Left cardiac atrium (tissue), 4 donors: ENCODE measurements at regions not wholly inside any gene's neighbourhood (a gene's known extent, or its start where the extent isn't known, plus 50 kb on each side); places are given as distances from the start of the nearest gene placed in this dataset.

Experiments used
- ATAC-seq, 2 donors: fragments of 200-7000 bp; cut with Tn5 transposase; one replicate each; pipeline ENCODE4 v1.9.1; 2020; ENCODE audit warnings: mild to moderate bottlenecking in 2 of 2, moderate library complexity in 2 of 2
- DNase-seq: peaks from one replicate; pipeline ENCODE4 v3.0.0-alpha.2; 2020
- intact Hi-C, 2 donors: fragments of 100-400 bp; cut with DNase I; formaldehyde crosslinking; loops; one replicate each; pipeline versions ENCODE4 v1.14.1 to v1.15.1; 2022 to 2023
- donor health status: DM: no; HTN: yes; CAD: no.
- donor health status: DM: no; HTN: yes; CAD: no; lungs with severe emphysema.
- donor health status: DM: yes; HTN: yes; CAD: no.
- donor health status: Dilated cardiomyopathy.

DNA sequence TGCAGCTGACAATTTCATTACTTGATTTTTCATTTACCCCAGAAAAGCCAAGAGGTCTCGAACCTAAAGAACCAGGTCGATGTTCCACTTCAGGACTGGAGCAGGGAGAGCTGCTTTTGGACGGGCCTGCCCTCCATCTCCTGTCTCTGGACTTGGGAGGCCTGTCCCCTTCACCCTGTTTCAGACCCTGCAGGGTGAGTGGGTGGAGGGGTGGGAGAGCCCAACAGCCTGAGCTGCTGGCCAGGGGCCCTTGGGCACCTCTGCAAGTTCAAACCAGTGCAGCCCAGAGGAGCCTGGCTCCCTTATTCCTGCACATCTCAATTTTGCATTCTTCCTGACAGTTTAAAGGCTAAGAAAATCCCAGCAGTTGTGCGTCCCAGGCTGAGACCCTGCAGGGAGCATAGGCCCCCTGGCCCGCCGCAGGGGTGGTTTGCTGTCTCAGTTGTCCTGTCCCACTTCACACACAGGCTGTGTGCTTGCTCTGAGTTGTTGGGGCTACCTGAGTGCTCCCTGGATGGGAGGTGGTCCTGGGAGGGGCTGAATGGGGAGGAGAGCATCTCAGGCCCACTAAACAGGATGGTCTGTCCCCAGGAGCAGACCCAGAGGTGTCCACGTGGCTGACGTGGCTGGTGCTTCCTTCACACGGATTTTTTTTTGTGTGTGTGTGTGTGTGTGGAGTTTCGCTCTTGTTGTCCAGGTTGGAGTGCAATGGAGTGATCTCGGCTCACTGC is 443.7 kb downstream of the PTPRU start:
- intact Hi-C loops, result no loop called here
- ATAC-seq (no peak), DNase-seq (no peak)

DNA sequence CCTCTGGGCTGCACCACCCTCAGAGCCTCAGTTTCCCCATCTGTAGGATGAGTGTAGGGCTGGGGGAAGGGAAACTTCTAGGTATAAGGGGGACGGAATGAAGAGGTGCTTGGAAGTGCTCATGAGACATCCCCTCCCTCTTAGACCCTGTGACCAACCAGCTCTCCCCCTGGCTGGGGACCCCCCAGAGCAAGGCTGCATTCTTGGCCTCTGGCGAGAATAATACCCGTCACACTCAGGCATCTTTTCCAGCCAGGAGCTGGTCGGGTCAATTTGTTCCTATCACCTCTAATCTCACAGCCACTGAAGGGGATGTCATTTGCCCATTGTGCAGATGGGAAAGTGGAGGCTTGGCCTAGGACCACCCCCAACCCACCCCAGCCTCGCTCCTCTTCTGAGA is 443.0 kb downstream of the PTPRU start:
- intact Hi-C loops, result no loop called here

DNA sequence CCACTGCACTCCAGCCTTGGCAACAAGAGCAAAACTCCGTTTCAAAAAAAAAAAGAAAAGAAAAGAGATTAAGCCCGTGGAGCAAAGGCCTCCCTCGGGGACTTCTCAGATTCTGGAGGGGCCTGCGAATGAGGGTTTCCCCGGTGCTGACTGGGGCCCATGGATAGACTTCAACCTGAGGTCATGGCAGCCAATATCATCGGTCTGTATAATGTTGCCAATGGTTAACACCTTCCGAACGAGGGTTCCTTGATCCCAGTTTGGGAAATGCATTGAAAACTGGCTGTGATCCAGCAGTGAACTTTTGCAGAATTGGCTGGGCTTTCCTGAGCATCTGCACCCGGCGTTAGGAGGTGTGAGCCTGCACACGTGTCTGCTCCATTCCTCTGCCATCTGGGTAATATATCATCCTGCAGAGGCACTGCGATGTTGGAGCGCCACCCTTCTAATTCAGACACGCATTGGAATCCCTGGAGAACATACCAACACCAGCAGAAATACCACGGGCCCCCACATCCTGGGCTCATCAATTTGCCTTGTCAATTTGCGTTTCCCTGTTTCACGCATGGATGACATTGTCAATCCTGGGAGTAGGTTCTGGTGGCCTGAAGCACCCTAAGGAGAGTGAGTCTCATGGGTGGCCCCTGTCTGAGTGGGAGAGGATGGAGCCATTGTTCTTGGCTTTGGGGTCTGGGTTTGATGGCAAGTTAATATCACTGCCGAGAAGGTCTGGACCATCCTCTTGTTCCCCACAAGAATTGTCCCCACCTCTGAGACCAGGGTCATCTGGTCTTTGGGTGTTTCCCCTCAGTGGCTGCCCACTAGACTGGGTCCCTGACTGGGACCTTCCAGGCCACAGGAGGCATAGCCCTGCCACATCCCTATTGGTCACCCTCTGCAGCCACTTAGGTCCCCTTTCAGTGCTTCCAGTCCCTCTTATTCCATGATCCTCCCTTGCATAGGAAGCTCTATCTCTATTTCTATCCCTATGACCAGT is 441.0 kb downstream of the PTPRU start:
- ATAC-seq (no peak), DNase-seq (no peak)
- intact Hi-C loops, result no loop called here

More for the DNA sequence above, 443.0 kb downstream of the PTPRU start:
- ATAC-seq (no peak), DNase-seq (no peak)

DNA sequence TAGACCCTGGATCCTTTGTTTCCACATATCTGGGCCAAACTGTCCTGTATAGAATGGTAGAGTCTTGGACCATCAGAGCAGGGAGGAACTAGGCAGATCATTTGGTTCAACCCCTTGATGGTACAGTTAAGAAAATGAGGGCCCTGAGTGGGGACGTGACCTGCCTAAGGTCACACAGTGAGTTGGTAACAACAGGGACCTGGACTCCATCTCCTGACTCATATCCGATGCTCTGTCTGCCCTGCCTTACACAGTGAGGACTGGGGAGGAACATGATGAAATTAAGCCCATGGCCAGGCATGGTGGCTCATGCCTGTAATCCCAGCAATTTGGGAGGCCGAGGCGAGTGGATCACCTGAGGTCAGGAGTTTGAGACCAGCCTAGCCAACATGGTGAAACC is 440.2 kb downstream of the PTPRU start:
- intact Hi-C loops, result no loop called here

DNA sequence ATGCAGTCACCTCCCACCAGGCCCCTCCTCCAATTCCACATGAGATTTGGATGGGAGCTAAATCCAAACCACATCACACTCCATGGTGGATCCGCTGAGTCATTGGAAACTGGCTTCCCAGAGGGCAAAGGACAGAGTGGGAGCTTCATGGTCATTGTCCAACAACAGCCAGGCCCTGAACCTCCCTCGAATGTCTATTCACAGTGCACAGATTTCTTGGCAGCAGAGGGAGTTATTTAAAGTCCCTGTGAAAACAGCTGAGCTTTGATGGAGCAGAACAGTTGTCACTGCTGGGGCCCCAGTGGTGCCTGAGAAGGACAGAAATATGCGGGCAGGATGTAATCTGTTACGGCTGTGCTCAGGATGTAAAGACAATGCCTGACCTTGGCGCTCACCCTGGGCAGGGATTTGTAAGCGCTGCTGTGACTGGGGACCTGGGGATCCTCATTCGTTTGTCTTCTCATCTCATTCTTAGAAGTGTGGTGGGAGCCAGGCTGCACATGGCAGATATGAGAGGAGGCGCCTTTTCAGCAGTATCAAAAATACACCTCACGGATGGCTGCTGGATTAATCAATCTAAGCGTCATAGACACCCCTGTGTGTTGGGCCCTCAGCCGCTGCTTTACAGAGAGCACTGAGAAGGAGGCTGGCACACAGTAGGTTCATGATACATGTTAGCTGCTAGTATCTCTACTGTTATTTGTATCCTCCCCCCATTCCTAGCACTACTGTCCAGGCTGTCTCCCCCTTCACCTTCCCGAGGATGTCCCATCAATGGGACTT is 439.4 kb downstream of the PTPRU start:
- intact Hi-C loops, result no loop called here
- DNase-seq (no peak), ATAC-seq (peak; percentile 57)

More for the DNA sequence above, 440.2 kb downstream of the PTPRU start:
- no peak for DNase-seq
- ATAC-seq, result no peak

DNA sequence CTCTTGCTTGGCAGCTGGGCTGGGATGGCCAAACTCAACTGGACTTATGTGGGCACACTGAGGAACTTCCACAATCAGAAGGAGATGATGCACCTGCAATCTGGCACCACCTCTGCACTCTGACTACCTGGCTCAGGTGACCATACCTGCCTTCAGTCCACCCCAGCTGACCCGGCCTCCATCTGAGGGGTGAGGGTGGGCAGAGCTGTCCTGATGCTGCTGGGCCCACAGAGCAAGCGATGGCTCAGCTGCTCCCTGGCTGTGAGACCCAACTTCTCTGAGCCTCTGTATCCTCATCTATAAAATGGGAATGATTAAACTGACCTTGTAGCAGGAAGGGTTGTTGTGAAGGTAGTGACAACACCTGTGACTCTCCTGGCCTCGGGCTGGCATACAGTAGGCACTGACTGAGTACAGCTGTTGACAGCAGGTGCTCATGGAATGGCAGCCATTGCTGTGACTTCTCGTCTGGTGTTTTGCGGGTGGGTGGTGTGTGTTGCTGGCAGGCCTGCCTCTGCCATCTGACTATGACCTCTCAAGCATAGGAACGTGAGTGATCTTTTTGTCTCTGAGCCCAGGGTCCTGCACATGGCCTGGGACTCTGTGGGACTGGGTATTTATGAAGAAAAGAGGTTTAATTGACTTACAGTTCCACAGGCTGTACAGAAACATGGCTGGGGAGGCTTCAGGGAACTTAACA is 438.5 kb downstream of the PTPRU start:
- ATAC-seq, result no peak
- intact Hi-C loops, result no loop called here
- DNase-seq, result no peak

DNA sequence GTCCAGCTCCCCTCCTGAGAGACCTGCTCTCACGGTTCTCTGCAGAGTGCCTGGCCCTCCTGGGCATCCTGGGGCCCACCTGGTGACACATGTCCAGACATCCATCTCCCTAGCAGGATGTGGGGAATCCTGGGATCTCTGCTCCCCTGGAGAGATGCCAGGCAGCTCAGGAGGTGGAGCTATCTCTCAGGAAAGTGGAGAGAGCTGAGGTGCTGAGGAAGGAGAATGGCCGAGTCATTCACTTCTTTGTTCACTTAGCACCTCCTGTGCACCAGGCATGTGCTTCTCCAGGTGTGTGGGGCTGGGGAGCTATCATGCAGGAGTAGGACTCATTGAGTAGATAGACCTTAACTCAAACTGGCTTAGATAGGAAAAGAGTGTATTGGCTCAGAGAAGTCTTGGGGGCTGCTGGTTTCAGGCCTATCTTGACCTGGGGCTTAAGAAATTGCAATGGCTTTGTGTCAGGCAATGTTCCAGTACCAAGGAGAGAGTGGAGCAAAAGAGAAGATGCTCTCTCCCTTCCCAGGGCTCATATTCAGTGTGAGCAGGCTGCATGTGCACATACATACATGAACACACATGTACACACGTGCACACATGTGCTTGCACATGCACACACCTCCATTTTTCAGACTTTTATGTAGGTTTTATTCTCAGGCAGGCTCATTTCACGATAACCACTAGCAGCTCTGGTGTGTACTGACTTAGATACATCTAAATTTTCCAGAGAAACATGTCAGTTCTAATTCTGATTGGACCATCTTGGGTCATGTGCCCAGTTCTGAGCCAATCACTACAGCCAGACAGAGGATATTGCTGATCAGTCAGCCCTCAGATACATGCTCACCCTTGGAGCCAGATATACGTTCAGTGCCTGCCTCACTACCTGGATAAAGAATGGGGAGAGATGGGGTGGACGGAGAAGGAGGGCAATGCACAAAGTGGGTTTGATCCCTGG is 437.6 kb downstream of the PTPRU start:
- DNase-seq (no peak), ATAC-seq (no peak)
- intact Hi-C loops, result no loop called here

DNA sequence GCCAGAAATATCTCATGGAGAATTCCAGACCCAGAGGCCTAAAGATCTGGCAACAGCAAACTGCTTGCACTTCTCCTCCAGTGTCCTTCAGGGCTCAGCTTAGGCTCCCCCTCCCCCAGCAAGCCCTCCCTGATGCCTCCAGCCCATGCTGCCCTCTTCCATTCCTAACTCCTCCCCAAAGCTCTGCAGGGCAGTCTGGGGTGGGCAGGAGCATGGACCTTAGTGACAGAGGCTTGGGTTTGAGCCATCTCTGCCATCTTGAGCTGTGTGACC is 436.8 kb downstream of the PTPRU start:
- DNase-seq (no peak), ATAC-seq (no peak)
- intact Hi-C loops, result no loop called here

DNA sequence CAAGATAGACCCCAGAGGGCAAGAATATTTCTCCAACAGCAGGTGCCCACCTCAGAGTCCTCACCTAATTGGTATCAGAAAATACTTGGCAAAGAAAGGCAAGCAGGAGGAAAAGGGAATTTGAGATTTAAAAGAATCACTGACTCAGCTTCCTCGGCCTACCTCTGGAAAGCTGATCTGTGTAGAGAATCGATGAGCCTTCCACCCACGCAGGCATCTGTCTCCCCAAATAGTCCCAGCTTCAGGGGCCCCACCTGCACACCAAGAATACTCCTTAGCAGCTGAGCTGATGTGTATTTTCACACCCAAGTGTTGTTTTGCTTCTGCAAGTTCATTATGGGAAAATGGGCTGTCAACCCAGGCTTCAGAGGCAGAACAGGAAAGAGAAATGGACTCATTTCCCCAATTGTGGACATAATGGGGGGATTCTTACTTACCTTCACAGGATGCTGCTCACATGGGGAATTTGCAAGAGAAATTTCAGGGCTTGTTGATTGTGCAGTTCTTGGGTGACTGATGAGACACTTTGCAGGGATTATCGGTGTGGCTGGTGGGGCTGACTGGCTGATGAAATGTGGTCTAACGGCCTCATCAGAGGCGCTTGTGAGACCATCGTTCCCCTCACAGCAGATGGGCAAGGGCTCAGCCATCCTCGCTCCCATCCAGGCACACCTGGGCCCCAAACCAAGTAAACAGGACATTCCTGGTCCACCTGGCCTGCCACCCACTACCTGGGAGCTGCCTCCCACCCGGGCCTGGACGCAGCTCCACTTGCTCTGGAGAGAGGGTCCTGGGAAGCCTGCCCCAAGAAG is 436.3 kb downstream of the PTPRU start:
- intact Hi-C loops, result no loop called here
- DNase-seq (no peak), ATAC-seq (no peak)

DNA sequence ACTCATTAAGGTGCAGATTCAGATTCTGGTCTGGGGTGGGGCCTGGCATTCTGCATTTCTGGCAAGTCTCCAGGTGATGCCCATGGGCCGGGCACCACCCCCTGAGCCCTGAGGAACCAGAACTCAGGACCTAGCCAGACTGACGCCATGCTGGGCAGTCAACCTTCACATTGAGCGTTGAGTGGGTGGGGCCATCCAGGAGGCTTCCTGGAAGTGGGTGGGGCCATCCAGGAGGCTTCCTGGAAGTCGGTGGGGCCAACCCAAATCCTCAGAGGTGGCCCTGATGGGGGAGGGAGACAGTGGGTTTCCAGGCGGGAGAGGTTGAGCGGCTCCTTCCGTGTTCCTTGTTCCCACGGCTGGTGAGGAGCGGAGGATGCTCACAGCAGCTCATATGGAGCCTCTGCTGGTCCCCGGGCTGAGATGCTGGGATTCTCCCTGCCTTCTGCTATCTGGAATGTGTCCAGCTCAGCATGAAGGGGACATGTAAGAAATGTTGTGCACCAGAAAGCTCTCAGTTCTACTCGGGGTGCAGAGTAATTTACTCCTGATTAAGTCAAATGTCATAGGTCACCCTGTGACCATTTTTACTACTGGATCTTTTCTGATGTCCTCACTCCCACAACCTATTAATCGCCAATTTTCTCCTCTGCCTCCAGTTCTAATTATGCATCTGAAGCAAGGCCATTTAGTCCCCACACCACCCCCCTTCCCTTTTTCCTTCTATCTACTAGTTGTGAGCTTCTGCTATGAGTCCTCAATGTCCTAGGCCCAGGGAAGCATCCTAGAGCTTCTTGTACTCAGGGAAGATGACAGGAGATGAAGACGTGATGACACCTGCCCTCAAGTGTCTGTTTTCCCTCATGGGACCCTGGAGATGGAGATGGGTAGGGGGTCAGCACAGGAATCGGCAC is 435.4 kb downstream of the PTPRU start:
- ATAC-seq (no peak), DNase-seq (no peak)
- intact Hi-C loops, result no loop called here

DNA sequence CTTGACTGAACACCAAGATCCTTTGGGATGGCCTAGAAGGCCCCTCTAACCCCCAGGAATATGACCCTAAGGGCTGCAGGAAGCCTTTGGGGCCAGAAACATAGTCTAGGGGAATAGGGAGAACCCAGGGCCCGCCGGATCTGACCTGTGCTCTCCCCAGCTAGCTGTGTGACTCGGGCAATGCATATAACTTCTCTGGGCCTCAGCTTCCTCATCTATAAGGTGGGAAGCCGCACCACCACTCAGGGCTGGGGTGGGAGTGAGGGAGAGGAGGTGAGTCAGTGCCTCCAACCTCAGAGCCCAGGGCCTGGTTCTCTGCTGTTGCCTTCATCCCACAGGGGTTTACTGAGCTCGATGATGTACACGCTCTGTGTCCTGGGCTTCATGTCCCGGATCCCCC is 434.4 kb downstream of the PTPRU start:
- intact Hi-C loops, result no loop called here
- DNase-seq, result no peak
- ATAC-seq, result no peak

DNA sequence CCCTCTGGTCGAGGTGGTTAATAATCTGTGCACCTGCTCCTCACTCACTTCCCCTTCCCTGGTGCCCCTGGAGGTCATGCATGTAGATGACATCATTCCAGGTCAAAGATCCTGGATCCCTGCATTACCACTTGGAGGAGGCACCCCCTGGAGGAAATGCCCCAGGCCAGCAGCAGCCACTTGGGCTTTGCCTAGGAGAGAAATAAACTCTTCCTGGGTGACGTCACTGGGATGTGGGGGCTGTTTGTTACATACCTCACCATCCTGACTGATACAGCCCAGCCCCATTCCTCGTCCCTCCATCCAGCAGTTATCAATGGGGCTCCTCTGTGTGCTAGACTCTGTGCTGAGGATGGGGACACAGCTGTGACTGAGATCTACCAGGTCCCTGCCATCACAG is 433.6 kb downstream of the PTPRU start:
- intact Hi-C loops, result no loop called here
- no peak for ATAC-seq
- DNase-seq, result no peak

DNA sequence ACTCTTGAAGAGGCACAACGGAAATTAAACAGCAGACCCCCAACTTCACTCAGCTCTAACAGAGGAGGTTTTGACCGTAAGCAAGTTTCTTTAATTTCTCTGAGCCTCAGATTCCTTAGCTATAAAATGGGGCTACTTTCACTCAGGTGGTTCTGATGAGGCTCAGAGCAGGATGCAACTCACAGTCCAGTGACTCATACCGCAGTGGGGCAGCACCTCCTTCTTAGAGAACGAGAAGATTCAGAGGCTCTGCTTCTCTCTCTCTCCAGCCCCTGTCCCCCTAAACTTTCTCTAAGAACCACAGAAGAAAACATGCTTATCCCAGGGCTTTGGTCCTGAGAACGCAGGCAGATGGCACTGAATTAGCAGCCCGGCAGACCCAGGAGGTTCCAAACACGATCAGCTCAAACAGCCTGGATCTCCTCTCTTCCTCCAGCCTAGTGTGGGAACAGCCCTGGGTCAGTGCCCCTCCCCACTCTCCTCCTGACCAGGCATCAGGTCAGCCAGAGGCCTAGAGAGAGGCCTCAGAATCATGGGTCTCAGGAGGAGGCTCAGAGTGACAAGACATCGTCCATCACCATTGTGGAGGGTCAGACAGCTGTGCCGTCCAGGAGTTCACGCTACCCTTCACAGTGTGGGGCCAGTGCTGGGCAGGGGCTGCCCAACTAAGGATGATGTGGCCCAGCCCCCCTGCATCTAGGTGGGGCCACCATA is 433.0 kb downstream of the PTPRU start:
- no peak for ATAC-seq
- intact Hi-C loops, result no loop called here
- no peak for DNase-seq

DNA sequence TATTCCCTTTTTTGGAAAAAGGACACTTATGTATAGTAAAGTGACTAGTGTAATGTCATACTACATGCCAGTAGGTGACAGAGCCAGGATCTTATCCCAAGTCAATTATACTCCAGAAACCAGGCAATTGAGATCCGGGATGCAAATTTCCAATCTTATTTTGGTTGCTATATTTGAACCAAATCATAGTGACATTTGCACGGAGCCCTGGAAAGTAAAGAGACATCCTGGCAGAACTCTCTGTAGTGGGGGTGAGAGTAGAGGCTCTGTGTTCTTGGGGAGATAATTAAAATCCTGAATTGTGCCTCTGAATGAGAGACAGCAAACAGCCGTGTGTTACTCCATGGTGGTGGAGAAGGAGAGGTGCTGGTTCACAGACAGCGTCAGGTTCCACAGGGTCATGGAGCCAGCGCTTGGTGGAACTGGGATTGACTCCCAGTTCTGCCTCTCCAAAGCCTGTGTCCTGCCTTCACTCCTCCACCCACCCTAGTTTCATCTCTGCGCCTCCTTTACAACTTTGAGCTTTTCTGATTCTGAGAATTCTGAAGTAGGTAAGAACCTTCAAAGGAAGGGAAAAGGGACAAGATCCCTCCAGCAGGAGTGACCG is 432.3 kb downstream of the PTPRU start:
- DNase-seq (no peak), ATAC-seq (no peak)
- intact Hi-C loops, result no loop called here

DNA sequence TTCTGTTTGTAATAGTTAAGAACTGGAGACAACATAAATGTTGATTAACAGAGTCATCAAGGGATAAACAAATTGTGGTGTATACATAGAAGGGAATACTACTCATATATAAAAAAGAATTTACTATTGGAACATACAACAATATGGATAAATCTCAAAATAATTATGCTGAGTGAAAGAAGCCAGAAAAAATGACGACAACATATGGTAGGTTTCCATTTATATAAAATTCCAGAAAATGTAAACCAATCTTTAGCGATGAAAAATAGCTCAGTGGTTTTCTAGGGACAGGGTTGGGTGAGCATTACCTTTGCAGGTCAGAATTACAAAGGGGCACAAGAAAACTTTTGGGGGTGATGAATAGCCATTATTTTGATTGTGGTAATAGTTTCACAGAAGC is 431.6 kb downstream of the PTPRU start:
- DNase-seq, result no peak
- ATAC-seq, result no peak
- intact Hi-C loops, result no loop called here
